ENCODE measurements at regions not wholly inside any gene's neighbourhood (a gene's known extent, or its start where the extent isn't known, plus 50 kb on each side); places are given as distances from the start of the nearest gene placed in this dataset.

- H3K27me3 ChIP-seq (ENCODE audit: insufficient read depth, low read length), result no peaks in the 10 kb centered on the region
- Mint-ChIP-seq H3K27ac (no peak overlapping the region), H3K27me3 (no peaks in the 10 kb centered on the region), H3K4me1 (no peaks in the 10 kb centered on the region), H3K36me3 (no peaks in the 10 kb centered on the region), H3K4me3 (no peak overlapping the region), H3K9me3 (peaks cover 0 to 14% (median 7%) of the 10 kb centered on the region in 8 donors)
- no peaks in the 10 kb centered on the region for H3K4me1 ChIP-seq (ENCODE audit: insufficient read depth, low read length)
- H3K9me3 ChIP-seq (ENCODE audit: control insufficient read depth in 1 of 2, low read length in 2 of 2), result no peaks in the 10 kb centered on the region
- CTCF ChIA-PET (ENCODE audit: partially characterized antibody), result no interaction called here
- intact Hi-C loops (cut with micrococcal nuclease), result no loop called here
- no peak for DNase-seq
- H3K4me3 ChIP-seq (ENCODE audit: low read length in 2 of 2), result no peak overlapping the region
- POLR2A ChIA-PET (ENCODE audit: partially characterized antibody), result no interaction called here
- H3K27ac ChIP-seq (ENCODE audit: low read depth, low read length), result no peak overlapping the region
- H3K36me3 ChIP-seq (ENCODE audit: insufficient read depth, low read length), result no peaks in the 10 kb centered on the region
Observed at GRCh38 chr12:33786532-33786931, 235.8 kb upstream of the ALG10 start.

GRCh38 chr12:33794954-33795353 lies 227.3 kb upstream of the ALG10 start:
- CTCF ChIA-PET (ENCODE audit: partially characterized antibody), result no interaction called here
- intact Hi-C loops (cut with micrococcal nuclease), result no loop called here
- peaks cover 0 to 30% (median 10%) of the 10 kb centered on the region in 8 donors for H3K9me3 Mint-ChIP-seq

GRCh38 chr12:33795536-33795935 lies 226.8 kb upstream of the ALG10 start:
- no peak overlapping the region for H3K27ac Mint-ChIP-seq

More at GRCh38 chr12:33794954-33795353, 227.3 kb upstream of the ALG10 start:
- H3K27me3 ChIP-seq (ENCODE audit: insufficient read depth, low read length), result no peaks in the 10 kb centered on the region
- POLR2A ChIA-PET (ENCODE audit: partially characterized antibody), result no interaction called here
- H3K4me3 ChIP-seq (ENCODE audit: low read length in 2 of 2), result no peak overlapping the region
- H3K36me3 ChIP-seq (ENCODE audit: insufficient read depth, low read length), result no peaks in the 10 kb centered on the region
- Mint-ChIP-seq H3K4me1 (no peaks in the 10 kb centered on the region), H3K27me3 (no peaks in the 10 kb centered on the region), H3K4me3 (no peak overlapping the region), H3K27ac (peak overlapping the region in 1 of 7 donors; percentile 53), H3K36me3 (no peaks in the 10 kb centered on the region)
- no peak for DNase-seq
- no peaks in the 10 kb centered on the region for H3K4me1 ChIP-seq (ENCODE audit: insufficient read depth, low read length)
- H3K9me3 ChIP-seq (ENCODE audit: control insufficient read depth in 1 of 2, low read length in 2 of 2), result no peaks in the 10 kb centered on the region
- no peak overlapping the region for H3K27ac ChIP-seq (ENCODE audit: low read depth, low read length)

GRCh38 chr12:33813536-33813935 lies 208.8 kb upstream of the ALG10 start:
- H3K4me1 Mint-ChIP-seq, result no peaks in the 10 kb centered on the region
- no peaks in the 10 kb centered on the region for H3K9me3 ChIP-seq (ENCODE audit: control insufficient read depth in 1 of 2, low read length in 2 of 2)
- H3K27ac ChIP-seq (ENCODE audit: low read depth, low read length), result no peak overlapping the region
- H3K4me3 ChIP-seq (ENCODE audit: low read length in 2 of 2), result no peak overlapping the region
- H3K4me1 ChIP-seq (ENCODE audit: insufficient read depth, low read length), result no peaks in the 10 kb centered on the region
- no peak overlapping the region for H3K4me3 Mint-ChIP-seq
- H3K36me3 ChIP-seq (ENCODE audit: insufficient read depth, low read length), result no peaks in the 10 kb centered on the region
- H3K27ac Mint-ChIP-seq, result no peak overlapping the region
- POLR2A ChIA-PET (ENCODE audit: partially characterized antibody), result no interaction called here
- no peak for DNase-seq
- peaks cover 2 to 16% (median 7%) of the 10 kb centered on the region in 8 donors for H3K9me3 Mint-ChIP-seq
- CTCF ChIA-PET (ENCODE audit: partially characterized antibody), result no interaction called here
- no peaks in the 10 kb centered on the region for H3K36me3 Mint-ChIP-seq
- no peaks in the 10 kb centered on the region for H3K27me3 Mint-ChIP-seq
- H3K27me3 ChIP-seq (ENCODE audit: insufficient read depth, low read length), result no peaks in the 10 kb centered on the region
- intact Hi-C loops (cut with micrococcal nuclease), result no loop called here

More at GRCh38 chr12:33795536-33795935, 226.8 kb upstream of the ALG10 start:
- H3K4me3 Mint-ChIP-seq, result no peak overlapping the region
- no peak for DNase-seq
- H3K9me3 ChIP-seq (ENCODE audit: control insufficient read depth in 1 of 2, low read length in 2 of 2), result no peaks in the 10 kb centered on the region
- no peaks in the 10 kb centered on the region for H3K4me1 Mint-ChIP-seq
- H3K27me3 ChIP-seq (ENCODE audit: insufficient read depth, low read length), result no peaks in the 10 kb centered on the region
- H3K27me3 Mint-ChIP-seq, result no peaks in the 10 kb centered on the region
- CTCF ChIA-PET (ENCODE audit: partially characterized antibody), result no interaction called here
- H3K4me3 ChIP-seq (ENCODE audit: low read length in 2 of 2), result no peak overlapping the region
- H3K4me1 ChIP-seq (ENCODE audit: insufficient read depth, low read length), result no peaks in the 10 kb centered on the region
- H3K36me3 Mint-ChIP-seq, result no peaks in the 10 kb centered on the region
- POLR2A ChIA-PET (ENCODE audit: partially characterized antibody), result no interaction called here
- H3K27ac ChIP-seq (ENCODE audit: low read depth, low read length), result no peak overlapping the region
- intact Hi-C loops (cut with micrococcal nuclease), result no loop called here
- peaks cover 0 to 24% (median 10%) of the 10 kb centered on the region in 8 donors for H3K9me3 Mint-ChIP-seq
- no peaks in the 10 kb centered on the region for H3K36me3 ChIP-seq (ENCODE audit: insufficient read depth, low read length)

GRCh38 chr12:33817713-33818112 lies 204.6 kb upstream of the ALG10 start:
- intact Hi-C loops (cut with micrococcal nuclease), result no loop called here
- H3K27ac Mint-ChIP-seq, result no peak overlapping the region
- CTCF ChIA-PET (ENCODE audit: partially characterized antibody), result no interaction called here
- Histone ChIP-seq H3K4me1 (ENCODE audit: insufficient read depth, low read length) (no peaks in the 10 kb centered on the region), H3K9me3 (ENCODE audit: control insufficient read depth in 1 of 2, low read length in 2 of 2) (no peaks in the 10 kb centered on the region), H3K27ac (ENCODE audit: low read depth, low read length) (no peak overlapping the region), H3K4me3 (ENCODE audit: low read length in 2 of 2) (no peak overlapping the region), H3K36me3 (ENCODE audit: insufficient read depth, low read length) (no peaks in the 10 kb centered on the region), H3K27me3 (ENCODE audit: insufficient read depth, low read length) (no peaks in the 10 kb centered on the region)
- H3K9me3 Mint-ChIP-seq, result peaks cover 4 to 16% (median 6%) of the 10 kb centered on the region in 8 donors
- no peaks in the 10 kb centered on the region for H3K36me3 Mint-ChIP-seq
- no peaks in the 10 kb centered on the region for H3K4me1 Mint-ChIP-seq
- H3K4me3 Mint-ChIP-seq, result no peak overlapping the region
- POLR2A ChIA-PET (ENCODE audit: partially characterized antibody), result no interaction called here
- DNase-seq, result no peak
- no peaks in the 10 kb centered on the region for H3K27me3 Mint-ChIP-seq

GRCh38 chr12:33818313-33818712 lies 204.0 kb upstream of the ALG10 start:
- Histone ChIP-seq H3K27ac (ENCODE audit: low read depth, low read length) (no peak overlapping the region), H3K4me1 (ENCODE audit: insufficient read depth, low read length) (no peaks in the 10 kb centered on the region), H3K27me3 (ENCODE audit: insufficient read depth, low read length) (no peaks in the 10 kb centered on the region), H3K9me3 (ENCODE audit: control insufficient read depth in 1 of 2, low read length in 2 of 2) (no peaks in the 10 kb centered on the region), H3K4me3 (ENCODE audit: low read length in 2 of 2) (no peak overlapping the region), H3K36me3 (ENCODE audit: insufficient read depth, low read length) (no peaks in the 10 kb centered on the region)
- Mint-ChIP-seq H3K27me3 (no peaks in the 10 kb centered on the region), H3K9me3 (peaks cover 4 to 16% (median 6%) of the 10 kb centered on the region in 8 donors), H3K4me1 (no peaks in the 10 kb centered on the region), H3K4me3 (no peak overlapping the region), H3K36me3 (no peaks in the 10 kb centered on the region), H3K27ac (no peak overlapping the region)
- ChIA-PET POLR2A (ENCODE audit: partially characterized antibody) (no interaction called here), CTCF (ENCODE audit: partially characterized antibody) (no interaction called here)
- no peak for DNase-seq
- intact Hi-C loops (cut with micrococcal nuclease), result no loop called here

GRCh38 chr12:33825442-33825841 lies 196.9 kb upstream of the ALG10 start:
- peaks cover 0 to 5% (median 0%) of the 10 kb centered on the region in 8 donors for H3K9me3 Mint-ChIP-seq

GRCh38 chr12:33825986-33826602 lies 196.2 kb upstream of the ALG10 start:
- no peaks in the 10 kb centered on the region for H3K36me3 ChIP-seq (ENCODE audit: insufficient read depth, low read length)
- ChIA-PET CTCF (ENCODE audit: partially characterized antibody) (no interaction called here), POLR2A (ENCODE audit: partially characterized antibody) (no interaction called here)
- H3K9me3 ChIP-seq (ENCODE audit: control insufficient read depth in 1 of 2, low read length in 2 of 2), result no peaks in the 10 kb centered on the region
- Mint-ChIP-seq H3K36me3 (no peaks in the 10 kb centered on the region), H3K4me1 (no peaks in the 10 kb centered on the region), H3K27ac (no peak overlapping the region), H3K27me3 (no peaks in the 10 kb centered on the region), H3K9me3 (peaks cover 0 to 5% (median 0%) of the 10 kb centered on the region in 8 donors), H3K4me3 (no peak overlapping the region)
- H3K27me3 ChIP-seq (ENCODE audit: insufficient read depth, low read length), result no peaks in the 10 kb centered on the region
- DNase-seq, result no peak
- H3K4me3 ChIP-seq (ENCODE audit: low read length in 2 of 2), result no peak overlapping the region
- intact Hi-C loops (cut with micrococcal nuclease), result no loop called here
- H3K4me1 ChIP-seq (ENCODE audit: insufficient read depth, low read length), result no peaks in the 10 kb centered on the region
- no peak overlapping the region for H3K27ac ChIP-seq (ENCODE audit: low read depth, low read length)

More at GRCh38 chr12:33825442-33825841, 196.9 kb upstream of the ALG10 start:
- H3K27me3 ChIP-seq (ENCODE audit: insufficient read depth, low read length), result no peaks in the 10 kb centered on the region
- intact Hi-C loops (cut with micrococcal nuclease), result no loop called here
- no peak overlapping the region for H3K4me3 ChIP-seq (ENCODE audit: low read length in 2 of 2)
- no peak overlapping the region for H3K4me3 Mint-ChIP-seq
- no peaks in the 10 kb centered on the region for H3K36me3 ChIP-seq (ENCODE audit: insufficient read depth, low read length)
- H3K9me3 ChIP-seq (ENCODE audit: control insufficient read depth in 1 of 2, low read length in 2 of 2), result no peaks in the 10 kb centered on the region
- no peaks in the 10 kb centered on the region for H3K36me3 Mint-ChIP-seq
- DNase-seq, result no peak
- H3K27me3 Mint-ChIP-seq, result no peaks in the 10 kb centered on the region
- H3K4me1 Mint-ChIP-seq, result no peaks in the 10 kb centered on the region
- no peak overlapping the region for H3K27ac ChIP-seq (ENCODE audit: low read depth, low read length)
- ChIA-PET CTCF (ENCODE audit: partially characterized antibody) (no interaction called here), POLR2A (ENCODE audit: partially characterized antibody) (no interaction called here)
- no peak overlapping the region for H3K27ac Mint-ChIP-seq
- H3K4me1 ChIP-seq (ENCODE audit: insufficient read depth, low read length), result no peaks in the 10 kb centered on the region
